T1000 (cell line): ENCODE measurements at regions not wholly inside any gene's neighbourhood (a gene's known extent, or its start where the extent isn't known, plus 50 kb on each side); places are given as distances from the start of the nearest gene placed in this dataset.
A peak's percentile ranks its signal among the peaks of the same experiment; 100 is the strongest.

Source experiments
- DNase-seq: peaks from one replicate; lab custom pipeline; 2025; ENCODE audit warnings: mixed read lengths; lab: John Stamatoyannopoulos, UW

- peak; percentile 7 for DNase-seq
These were observed 1488.4 kb downstream of the MRPL39 start for GRCh38 chr21:24118738-24119459.

DNA sequence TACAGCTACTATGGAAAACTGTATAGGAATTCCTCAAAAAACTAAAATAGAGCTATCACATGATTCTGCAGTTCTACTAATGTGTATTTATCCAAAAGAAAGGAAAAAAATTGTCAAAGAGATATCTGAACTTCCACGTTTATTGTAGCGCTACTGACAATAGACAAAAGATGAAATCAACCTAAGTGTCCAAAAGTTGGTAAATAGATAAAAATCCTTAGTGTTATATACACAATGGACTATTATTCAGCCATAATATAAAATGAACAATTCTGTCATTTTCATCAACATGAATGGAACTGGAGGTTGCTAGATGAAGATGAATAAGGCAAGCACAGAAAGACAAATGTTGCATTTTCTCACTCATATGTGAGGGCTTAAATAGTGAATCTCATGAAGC, 1492.1 kb downstream of the MRPL39 start:
- DNase-seq: no peak

GRCh38 chr21:24112020-24112419, 1495.3 kb downstream of the MRPL39 start:
- no peak for DNase-seq

DNA sequence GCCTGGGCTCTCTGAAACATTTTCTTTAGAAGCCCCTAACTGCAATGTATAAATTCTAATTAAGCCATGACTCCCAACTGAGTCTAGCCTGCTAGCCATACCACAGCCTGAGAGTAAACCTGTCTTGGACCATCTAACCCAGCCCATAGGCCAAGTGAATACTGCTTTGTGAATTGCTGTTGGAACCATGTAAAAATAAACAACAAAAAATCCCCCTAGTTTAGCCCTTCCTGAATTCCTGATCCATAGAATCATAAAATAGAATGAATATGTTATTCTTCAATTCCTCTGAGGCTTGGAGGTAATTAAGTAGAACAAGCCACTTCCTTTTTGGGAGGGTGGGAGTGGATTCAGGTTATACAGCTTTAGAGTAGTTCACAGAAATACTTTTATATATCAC, 1496.4 kb downstream of the MRPL39 start:
- no peak for DNase-seq

GRCh38 chr21:24097181-24097580, 1510.1 kb downstream of the MRPL39 start:
- no peak for DNase-seq

- DNase-seq: no peak
These were observed 1510.6 kb downstream of the MRPL39 start for GRCh38 chr21:24096651-24097050.

DNA sequence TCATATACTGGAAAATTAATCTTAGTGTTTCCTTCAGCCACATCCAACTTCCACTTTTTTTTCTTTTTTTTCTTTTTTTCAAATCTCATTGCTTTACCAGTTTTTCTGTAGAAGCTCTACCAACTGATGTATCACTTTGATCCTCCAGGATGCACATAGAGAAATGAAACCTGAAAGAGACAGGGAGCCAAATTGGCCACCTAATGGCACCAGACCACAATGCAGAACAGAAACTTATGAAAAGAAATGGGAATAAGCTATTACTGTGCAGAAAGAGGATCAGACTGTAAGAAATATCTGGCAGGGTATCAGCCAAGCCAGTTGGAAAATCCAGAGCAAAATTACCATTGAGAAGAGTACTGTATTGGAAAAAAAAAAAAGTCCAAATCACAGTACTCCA, 1514.2 kb downstream of the MRPL39 start:
- no peak for DNase-seq

DNA sequence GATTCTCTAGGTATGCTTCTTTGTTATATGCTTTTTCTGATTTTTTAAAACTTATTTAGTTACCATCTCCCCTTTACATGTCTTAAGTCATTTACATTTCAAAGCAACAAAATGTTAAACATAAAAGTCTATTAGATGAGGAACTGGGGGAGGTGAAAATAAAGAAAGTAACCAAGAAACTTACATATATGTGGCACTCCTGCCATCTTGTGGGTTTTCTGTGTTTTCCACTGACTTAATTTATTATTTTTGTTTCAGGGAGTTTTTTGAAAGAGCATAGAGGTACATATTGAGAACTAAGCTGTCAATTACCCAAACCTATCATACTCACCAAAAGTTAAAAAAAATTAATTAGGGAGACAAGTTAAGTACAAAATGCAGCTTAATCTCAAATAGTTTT, 1531.1 kb downstream of the MRPL39 start:
- DNase-seq: no peak

- no peak for DNase-seq
These were observed 1551.6 kb downstream of the MRPL39 start for GRCh38 chr21:24055696-24056095.

- DNase-seq: no peak
These were observed 1557.0 kb downstream of the MRPL39 start for GRCh38 chr21:24050231-24050630.

DNA sequence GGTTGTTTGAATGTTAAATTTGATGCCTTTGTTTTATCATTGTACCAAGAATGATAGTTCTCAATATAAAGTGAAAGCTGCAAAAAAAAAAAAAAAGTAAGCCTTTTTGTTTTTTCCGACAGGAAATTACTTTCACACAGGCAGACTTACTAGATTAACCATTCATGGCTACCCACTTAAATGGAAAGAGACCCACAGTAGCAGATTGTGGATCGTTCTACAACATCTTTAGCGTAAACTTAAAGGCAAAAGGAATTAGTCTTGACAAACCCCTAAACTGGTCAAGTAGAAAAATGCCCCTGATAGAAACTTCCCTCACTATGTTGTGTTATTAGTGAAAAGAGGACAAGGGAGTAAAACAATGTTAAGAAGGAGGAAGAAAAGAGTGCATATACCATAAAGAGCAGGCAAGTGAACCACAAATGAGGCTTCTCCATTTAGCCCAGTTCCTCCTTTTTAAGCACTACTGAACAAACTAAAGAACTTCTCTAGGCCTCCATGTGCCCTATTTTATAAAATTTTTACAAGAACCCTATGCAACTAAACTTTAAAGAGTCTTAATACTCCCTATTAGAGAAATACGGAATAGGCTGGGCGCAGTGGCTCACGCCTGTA, 1560.3 kb downstream of the MRPL39 start:
- DNase-seq: no peak

DNA sequence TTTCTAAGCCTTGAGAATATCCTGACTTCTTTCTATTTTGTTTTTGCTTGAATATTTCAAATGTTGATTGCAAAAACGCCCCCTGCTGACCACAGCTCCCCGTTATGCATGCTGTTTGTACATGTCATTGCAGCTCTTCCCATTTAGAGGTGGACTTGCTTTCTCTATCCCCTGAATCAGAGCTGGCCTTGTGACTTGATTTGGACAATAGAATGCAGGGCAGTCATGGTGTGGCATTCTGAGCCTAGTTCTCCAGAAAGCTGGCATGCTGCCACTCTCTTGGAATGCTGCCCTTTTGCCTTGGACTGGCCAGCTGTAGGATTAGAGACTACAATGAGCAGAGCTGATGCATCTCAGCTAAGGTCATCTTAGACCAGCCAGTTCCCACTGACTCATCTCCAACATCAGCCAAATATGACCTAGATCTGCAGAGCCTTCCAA, 1561.5 kb downstream of the MRPL39 start:
- peak; percentile 92 for DNase-seq

GRCh38 chr21:24045373-24045772, 1561.9 kb downstream of the MRPL39 start:
- no peak for DNase-seq

DNA sequence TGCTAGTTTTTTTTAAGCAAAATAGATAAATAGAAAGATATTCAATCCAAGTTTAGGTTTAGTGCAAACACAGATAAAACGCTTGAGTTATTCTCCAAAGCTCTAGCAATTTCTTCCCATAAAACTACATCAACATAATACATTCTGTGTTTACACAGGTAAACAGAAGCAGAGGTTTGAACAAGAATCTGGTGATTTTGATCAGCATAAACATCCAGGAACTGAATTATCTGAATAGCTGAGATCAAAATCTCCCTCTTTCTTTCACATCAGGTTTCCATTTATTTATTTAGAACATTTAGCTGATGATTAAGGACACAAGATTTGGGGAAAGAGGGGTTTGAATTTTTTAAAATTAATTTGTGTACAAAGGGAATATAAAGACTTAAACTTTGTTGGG, 1564.6 kb downstream of the MRPL39 start:
- no peak for DNase-seq

GRCh38 chr21:24032709-24033232, 1574.5 kb downstream of the MRPL39 start:
- DNase-seq: no peak

- no peak for DNase-seq
These were observed 1579.9 kb downstream of the MRPL39 start for GRCh38 chr21:24027396-24027795.

GRCh38 chr21:24025101-24025500, 1582.2 kb downstream of the MRPL39 start:
- DNase-seq: no peak

- DNase-seq: no peak
These were observed 1583.3 kb downstream of the MRPL39 start for GRCh38 chr21:24023936-24024335.

DNA sequence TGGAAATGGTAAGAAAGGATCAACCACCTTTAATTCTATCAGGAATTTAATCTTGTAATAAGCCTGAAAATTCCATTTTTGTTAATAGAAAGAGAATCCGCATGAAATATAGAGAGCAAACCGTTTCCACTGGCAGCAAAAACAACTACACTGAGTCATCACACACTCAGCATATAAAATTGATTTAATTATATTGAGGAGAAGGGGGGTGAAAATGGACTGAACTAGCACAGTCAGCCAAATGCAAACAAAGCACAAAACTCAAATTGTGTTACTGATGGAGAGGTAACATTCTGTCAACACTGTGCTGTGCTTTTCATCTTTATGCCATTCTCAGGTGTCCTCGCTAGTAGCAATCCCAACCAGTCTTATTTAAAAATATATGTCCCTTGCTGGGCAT, 1583.9 kb downstream of the MRPL39 start:
- no peak for DNase-seq

DNA sequence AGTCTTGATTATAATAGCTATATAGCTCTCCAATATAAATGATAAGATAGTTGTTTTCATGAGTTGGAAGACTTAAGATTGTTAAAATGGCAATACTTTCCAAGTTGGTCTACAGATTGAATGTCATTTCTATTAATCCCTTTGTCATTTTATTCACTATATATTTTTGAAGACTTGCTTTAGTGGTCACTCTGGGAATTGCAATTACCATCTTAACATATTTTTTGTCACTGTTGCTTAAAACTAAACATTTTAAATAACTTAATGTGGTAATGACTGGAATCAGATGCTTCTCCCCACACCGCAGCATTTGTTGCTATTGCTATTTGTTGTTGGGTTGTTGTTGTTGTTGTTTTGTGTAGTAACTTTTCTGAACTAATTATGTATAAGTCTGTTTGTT, 1592.9 kb downstream of the MRPL39 start:
- DNase-seq: no peak

DNA sequence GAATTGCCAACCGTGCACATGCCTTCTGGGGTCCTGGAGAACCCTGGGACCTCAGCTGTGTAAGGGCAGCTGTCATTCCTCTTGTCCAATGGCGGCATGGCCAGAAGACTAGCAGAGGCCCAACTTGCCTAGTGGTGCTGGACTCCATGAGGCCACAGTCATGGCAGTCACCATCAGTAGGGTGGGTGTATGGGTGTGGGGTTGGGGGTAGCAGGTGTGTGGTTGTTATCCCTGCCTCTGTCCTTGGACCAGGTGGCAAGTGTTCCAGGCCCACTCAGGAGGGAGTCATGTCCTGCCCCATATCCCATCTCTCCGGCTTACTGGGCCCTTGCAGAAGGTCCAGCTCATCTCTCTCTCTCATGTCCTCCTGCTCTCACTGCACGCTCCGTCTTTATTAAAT, 1596.2 kb downstream of the MRPL39 start:
- no peak for DNase-seq

GRCh38 chr21:24007592-24007991, 1599.7 kb downstream of the MRPL39 start:
- DNase-seq: no peak

- DNase-seq: no peak
These were observed 1620.3 kb downstream of the MRPL39 start for GRCh38 chr21:23986987-23987386.

DNA sequence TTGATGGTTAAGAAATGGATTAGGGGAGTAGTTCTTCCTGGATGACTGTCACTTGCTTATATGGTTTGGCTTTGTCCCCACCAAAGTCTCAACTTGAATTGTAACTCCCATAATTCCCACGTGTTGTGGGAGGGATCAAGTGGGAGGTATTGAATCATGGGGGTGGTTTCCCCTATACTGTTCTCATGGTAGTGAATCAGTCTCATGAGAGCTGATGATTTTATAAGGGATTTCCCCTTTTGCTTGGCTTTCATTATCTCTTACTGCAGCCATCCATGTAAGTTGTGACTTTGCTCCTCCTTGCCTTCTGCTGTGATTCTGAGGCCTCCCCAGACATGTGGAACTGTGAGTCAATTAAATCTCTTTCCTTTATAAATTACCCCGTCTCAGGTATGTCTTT, 1621.1 kb downstream of the MRPL39 start:
- no peak for DNase-seq
